CD4-positive, alpha-beta T cell treated with Interleukin-15 for 4 hours (primary cell): ENCODE measurements at regions not wholly inside any gene's neighbourhood (a gene's known extent, or its start where the extent isn't known, plus 50 kb on each side); places are given as distances from the start of the nearest gene placed in this dataset.
"Not testable (repeated sequence)": the region's sequence is repeated elsewhere in the genome, so short reads cannot be mapped to it uniquely, and the experiment has no call there.

Source experiments
- DNase-seq: peaks from one replicate; pipeline ENCODE4 v3.0.0-alpha.2; 2020; ENCODE audit warnings: low spot score

DNA sequence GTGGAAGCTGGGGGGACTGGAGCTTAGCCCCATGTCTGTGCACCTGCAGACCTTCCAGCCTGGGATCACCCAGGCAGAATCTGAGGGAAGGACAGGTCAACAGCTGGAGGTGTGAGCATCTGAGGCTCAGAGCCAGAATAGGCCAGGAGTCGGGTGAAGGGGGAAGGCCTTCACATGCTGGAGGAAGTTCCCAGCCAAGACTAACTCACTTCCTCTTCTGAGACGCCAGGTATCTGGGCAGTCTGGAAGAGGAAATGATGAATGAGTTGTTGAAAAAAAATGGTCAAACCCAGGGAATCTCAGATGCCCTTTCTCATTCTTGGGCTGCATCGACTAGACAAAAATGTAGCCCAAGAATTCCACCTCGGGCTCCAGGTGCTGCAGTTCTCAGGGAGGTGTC lies 73.6 kb upstream of the TIAM2 start:
- no peak for DNase-seq

DNA sequence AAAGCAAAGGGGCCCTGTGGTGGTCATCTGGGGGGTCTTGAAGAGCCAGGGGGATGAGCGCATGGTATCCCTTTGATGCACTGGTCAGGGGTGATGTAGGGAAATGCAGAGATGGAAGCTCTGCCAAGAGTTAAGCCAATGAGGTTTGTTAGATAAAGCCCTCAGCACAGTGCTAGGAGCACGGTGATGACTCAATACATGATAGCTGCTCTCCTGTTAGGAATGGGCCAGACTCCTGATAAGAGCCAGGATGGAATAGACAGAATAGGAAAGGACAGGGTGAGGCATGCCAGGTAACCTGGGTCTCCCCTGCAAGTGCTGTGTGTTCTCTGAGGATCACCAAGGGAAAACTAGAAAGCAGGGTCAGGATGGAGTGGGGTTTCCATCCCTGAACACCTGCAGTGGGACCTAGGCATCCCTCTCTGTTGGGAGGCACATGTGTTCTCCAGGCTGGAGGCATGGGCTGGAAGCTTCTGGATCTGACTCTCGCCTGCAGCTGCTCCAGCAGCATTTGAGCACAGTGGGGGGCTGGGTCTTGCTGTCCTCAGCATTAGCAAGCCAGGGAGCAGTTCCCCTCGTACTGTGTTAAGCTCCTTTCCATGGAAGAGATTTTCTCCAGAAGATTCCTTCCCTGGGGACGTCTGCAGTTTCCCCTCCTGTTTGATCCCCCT lies 71.8 kb upstream of the TIAM2 start:
- no peak for DNase-seq

DNA sequence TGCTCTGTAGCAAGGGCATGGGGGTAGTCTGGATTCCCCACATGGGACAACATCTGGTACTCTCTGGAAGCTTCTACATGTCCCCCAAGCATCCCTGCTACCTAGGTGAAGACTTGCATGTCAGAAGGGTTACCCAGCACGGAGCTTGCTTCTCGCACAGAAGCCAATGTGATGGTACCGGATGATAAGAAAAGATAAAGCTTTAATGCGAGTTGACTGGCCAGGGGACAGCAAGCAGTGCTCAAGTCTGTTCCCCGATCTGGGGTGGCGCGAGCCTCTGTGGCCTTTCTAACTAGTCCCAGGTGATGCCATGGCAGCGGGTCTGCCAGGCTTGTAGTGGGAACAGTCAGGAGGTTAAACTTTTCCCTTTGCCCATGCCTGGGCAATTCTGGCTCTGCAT lies 70.0 kb upstream of the TIAM2 start:
- no peak for DNase-seq

DNA sequence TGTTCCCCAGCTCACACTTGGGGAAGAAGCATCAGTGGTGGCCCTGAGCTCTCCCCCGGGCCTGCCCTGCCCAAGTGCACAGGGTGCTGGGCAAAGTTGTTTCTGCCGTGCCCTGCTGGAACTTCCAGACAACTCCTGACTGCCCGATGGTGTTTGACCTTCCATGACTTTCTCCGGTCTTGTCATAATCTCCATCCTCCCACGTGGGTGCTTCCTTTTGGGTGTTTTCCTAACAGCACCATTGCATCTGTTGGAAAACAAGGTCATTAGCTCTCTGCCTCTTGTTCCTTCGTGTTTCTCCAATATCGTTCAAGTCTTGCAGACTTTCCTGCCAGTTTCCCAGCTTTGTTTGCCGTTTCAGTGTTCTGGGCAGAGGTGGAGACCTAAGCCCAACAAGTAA lies 68.7 kb upstream of the TIAM2 start:
- DNase-seq: no peak

DNA sequence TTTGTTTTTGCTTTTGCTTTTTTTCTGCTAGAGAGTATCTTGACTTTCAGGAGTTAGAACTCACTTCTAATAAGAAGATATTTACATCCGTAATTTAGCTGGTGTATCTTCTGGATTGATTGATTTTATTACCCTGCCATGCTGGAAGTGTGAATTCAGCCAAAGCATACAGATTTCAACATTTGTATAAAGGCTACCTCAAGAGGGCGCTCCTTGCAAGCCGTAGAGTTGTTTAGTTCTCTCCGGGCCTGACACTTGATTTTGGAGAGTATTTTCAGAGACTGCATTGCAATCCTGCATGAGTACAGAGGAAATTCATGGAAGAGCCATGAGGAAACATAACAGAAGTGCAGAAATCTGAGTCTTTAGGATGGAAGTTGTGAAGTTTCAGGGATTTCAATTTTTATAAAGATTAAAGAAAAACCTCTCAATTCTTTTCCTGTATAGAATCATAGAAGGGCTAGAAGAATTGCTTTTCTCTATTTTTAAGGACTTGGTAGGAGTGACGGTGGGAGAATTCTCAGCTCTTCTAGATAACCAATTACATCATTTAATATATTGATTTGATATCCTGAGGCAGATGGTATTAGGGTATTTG lies 66.7 kb upstream of the TIAM2 start:
- peak; percentile 75 for DNase-seq

DNA sequence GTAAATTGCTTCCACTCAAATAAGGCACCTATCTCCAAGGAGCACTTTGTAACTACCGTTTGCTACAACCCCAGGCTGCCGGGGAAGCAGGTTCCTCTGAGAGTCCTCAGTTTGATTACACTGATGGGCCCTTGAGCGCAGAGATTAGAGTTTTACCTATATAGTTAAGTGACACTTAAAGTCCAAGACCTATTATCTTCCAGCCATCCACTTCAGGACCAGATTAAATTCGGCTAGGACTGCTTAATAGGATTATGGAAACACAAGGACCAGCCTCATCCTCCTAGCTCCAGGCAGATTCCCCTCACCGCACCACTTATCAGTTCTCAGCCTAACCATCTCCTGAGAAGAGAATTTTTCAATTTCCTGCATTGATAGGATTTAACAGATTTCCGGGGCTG lies 64.7 kb upstream of the TIAM2 start:
- no peak for DNase-seq

DNA sequence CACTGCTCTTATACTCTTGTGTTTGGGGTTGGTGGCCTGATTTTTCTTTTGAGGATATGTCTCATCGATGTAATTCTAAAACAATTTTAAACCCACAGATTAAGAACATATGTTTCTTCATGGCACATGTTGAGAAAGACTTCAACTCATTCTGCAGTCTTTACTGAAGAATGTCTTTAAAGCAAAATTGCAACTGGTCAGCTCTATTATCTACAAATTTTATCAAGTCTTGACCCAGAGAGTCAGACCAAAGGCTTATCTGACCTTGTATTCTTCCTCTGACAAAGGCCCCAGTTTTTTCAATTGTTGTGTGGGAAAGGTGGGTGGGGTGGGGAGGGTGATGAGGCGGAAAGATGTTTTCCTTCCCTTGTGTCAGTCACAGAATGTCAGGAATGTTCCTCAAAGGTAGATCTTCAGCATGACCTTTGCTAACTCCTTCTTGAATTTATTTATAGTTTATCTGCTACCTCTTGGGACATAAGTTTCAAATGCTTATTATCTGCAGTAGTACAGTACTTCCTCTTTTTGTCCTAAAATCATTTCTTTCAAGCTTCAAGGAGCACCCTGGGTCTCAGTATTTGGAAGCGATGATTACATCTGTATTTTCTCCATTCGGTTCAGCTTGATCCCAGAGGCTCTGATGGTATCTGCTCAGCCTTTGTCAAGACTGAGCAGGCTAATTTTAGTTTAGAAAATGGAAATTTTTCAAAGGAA lies 63.2 kb upstream of the TIAM2 start:
- DNase-seq: no peak

DNA sequence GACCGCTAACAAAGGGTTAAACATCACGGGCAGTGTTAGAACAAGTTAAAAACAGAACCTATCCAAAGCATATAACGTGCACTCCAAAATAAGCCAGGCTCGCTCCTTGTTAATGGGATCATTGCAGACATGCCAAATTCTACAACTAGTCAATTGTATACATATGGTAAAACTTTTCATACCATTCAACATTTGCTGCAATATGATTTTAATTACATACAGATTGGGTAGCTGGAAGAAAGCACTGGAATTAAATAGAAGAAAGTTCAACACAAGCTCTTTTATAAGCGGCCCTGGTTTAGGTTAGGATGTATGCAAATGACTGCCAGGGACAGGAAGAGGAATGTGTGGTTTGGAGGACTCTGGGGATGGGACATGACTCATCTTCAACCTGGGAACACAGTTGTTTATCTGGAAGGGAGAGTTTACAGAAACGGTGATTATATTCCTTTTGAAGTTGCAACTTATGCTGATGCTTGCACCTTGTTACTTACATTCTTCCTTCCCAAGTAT lies 62.5 kb upstream of the TIAM2 start:
- DNase-seq: no peak

DNA sequence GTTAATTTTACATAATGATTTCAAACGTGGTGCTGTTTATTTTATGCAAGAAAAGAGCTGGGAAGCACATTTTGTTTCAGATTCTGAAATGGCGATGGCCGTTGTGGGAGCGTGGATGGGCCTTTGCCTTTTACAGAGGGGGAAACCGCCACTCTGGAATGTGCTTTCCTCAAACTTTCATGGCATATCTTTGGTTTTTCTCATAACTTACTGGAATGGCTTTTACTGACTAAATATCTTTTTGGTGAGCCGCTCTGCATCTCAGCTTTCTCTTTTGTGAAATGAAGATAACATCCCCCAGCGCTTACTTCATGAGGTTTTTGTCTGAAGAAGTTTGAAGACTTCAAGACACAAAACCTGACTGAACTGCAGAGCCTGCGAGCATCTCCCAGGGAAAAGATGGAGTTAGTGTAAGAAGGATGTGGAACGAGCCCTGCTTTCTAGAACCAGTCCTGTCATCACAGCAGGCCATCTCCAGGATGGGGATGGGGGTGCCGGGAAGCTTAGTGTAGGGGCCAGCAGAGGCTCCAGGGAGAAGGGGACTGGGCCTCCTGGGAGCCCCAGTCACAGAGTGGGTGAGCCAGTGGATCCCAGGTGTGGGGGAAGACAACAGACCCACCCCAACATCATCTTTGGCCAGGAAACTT lies 61.8 kb upstream of the TIAM2 start:
- no peak for DNase-seq

DNA sequence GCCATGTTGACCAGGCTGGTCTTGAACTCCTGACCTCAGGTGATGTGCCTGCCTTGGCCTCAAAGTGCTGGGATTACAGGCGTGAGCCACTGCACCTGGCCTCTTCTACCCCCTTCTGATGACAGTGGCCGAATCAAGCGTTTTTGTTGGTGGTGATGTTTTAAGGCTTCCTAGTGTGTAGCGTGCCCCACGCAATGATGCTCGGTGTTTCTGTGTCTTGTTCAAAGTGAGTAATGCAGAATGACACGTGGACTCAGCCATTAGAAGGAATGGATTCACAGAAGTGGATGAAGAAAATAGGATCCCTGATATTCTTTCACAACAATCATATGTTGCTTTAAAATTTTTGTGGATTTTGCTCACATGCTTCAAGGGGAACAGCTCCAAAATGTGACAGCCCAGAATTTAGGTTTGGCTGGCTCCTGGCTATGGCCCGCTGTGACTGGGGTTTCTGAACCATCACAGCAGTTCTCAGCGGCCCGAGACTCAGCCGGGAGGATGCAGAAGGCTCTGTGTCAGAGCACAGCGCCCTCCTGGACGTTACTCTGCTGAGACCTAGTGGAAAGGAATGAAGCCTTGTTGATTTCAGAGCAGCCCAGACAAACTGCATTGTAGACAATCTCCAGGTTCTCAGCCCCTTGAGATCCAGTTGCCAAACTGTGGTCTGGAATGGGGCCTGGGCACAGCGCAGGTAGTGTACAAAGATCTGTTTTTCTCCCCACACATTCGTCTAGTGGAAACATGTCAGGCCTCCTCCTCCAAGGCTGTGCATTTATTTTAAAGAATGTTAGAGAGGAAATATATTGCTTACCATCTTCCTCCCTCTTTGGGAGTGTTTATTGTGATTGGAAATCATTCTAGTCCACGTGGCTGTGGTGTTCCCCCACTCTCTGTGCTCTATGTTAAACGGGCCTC lies 57.6 kb upstream of the TIAM2 start:
- no peak for DNase-seq

DNA sequence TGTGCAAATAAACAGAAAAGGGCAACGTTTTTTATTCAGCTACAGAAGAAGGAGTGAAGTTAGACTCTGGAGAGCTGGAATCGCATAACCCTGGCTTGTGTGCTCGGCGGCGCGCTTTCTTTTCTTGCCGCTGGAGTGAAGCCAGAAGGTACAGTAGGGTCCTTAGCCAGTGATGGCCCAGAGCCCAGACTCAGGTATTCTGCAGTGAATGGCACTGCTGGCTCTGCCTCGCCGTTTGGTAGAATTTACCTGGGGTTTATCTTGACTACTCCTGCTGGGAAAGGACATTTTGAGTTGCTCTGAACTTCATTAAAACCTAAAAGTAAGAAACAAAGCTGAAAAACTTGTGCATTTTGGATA lies 56.9 kb upstream of the TIAM2 start:
- no peak for DNase-seq

DNA sequence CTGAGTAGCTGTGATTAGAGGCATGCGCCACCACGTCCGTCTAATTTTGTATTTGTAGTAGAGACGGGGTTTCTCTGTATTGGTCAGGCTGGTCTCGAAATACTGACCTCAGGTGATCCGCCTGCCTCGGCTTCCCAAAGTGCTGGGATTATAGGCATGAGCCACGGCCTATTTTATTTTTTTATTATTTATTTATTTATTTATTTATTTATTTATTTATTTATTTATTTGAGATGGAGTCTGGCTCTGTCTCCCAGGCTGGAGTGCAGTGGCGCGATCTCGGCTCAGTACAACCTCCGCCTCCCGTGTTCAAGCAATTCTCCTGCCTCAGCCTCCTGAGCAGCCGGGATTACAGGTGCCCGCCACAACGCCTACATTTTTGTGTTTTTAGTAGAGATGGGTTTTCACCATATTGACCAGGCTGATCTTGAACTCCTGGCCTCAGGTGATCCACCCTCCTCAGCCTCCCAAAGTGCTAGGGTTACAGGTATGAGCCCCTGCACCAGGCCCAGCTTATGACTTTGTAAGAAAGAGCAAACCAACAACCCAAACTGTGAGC lies 56.3 kb upstream of the TIAM2 start:
- not testable (repeated sequence) for DNase-seq

DNA sequence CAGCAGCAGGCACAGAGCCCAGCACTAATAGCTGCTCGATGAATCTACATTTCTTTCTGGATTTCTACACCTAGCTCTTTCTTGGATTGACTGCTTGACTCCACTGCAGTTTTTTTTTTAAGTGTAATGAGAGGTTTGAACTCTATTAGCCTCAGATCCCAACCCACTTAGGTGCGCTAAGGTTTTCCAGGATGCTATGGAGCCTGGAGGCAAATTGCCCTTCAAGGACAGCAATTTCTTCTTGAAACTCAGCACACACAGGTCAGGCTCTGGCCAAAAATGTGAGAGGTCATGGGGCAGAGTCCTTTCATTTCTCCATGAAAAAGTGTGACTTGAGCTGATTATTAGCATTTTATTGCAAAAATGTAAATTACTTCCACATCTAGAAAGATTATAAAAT lies 52.3 kb upstream of the TIAM2 start:
- no peak for DNase-seq

DNA sequence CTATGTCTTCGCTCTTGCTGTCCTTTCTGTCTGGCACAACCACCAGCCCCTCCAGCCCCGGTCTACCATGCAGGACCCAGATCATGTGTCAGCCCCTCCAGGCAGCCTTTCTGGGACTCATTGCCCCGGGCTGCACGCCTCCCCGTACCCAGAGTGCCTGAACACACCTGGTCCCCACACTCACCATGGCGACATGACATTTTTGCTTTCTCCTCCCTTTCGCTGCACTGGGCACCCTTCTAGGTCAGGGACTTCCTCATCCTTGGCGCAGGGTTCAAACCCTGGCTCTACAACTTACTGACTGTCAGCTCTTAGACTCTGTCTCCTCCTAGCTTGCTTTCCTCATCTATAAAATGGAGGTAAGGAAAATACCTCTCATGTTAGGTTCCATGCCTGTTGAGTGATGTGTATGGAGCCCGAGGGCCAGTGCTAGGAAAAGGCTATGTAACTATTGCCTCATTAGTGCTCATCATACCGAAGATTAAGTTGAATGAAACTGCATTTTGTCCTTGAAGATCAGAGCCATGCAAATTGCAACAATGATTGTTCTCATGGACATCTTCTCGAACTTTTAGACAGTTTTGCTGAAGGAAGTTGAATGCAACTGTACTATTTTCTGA lies 49.7 kb upstream of the TIAM2 start:
- DNase-seq: no peak
